ENCODE measurements at regions not wholly inside any gene's neighbourhood (a gene's known extent, or its start where the extent isn't known, plus 50 kb on each side); places are given as distances from the start of the nearest gene placed in this dataset.
A peak's percentile ranks its signal among the peaks of the same experiment; 100 is the strongest.

DNA sequence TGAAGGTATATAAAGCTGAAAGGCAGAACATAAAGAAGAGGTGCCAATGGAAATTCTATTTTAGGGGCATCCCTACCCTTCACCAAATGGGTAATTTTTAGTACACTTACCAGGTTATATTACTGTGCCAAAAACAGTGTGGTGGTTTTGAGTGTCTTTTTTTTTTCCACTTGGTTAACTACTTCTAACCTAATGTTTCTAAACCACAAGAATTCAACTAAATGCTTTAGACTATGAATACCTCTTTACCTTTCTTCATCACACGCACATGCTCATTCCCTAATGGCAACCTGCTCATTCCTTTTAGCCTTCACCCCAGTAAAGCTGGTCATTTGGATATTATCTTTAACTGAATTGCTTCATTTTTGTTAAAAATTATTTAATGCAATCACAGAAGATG lies 215.6 kb downstream of the PIK3R1 start:
- no peak for DNase-seq (ENCODE audit: low read depth in 2 of 2)

DNA sequence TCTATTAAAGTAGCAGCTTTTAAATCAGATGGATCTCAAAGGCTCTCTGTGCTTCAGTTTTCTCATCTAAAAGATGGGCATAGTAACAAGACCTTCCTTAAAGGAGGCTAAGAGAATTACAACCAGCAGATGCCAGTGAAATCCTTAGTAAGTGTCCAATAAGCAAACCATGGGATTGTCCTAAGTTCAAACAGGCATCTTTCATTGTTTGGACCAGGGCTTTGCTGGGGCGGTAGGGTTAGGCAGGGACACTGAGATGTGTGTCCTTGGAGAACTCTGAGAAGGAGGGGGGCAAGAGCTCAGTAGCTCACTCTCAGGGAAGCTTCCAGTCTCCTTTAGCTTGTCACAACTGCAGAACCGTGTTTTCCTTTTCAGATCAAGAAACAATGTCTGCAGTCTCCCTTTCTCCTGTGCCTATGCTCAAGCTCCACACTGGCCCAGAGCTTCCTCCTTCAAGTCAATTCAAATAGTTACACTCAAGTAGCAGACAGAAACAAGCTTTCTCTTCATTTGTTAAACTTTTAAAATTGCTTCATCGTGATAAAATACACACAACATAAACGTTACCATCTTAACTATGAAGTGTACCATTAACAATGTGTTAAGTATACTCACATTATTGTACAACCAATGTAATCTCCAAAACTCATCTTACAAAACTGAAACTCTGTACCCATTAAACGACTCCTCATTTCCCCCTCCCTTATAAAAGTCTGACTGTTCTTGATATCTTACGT lies 216.2 kb downstream of the PIK3R1 start:
- DNase-seq (ENCODE audit: low read depth in 2 of 2) = no peak

DNA sequence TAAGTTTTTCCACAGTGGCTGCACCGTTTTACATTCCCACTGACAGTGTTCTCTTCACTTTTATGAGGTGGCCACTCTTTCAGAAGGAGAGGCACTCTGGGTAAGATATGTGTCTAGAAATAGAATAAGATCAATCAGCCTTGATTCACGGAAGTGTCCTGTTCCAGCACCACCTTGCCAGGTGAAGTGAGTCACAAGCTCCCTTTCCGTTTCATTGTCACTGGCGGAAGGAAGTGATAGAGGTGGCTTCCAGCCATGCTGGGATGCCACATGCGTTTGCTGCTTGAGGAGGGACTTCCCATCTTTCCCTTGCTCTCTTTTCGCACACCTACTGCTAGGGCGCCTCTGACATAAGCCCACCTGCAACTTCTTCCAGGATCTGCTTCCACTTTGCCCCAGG lies 217.1 kb downstream of the PIK3R1 start:
- no peak for DNase-seq (ENCODE audit: low read depth in 2 of 2)

DNA sequence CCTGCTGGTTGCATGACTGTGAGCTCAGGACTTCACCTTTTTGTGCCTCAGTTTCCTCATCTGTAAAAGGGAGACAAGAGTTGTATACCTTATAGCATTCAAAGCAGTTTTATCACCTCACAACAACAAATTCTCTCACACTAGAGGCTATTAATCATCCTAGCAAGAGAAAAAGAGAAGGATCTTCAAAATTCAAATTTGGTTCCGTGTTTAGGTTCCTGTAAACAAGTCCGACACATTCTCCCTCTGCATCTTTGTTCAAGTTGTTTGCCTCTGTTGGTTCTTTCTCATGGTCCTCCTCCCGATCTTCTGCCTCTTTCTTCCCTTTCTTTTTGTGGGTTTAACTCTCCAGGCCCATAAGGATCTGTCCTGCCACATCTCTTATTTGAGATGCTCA lies 218.0 kb downstream of the PIK3R1 start:
- DNase-seq (ENCODE audit: low read depth in 2 of 2) = no peak

DNA sequence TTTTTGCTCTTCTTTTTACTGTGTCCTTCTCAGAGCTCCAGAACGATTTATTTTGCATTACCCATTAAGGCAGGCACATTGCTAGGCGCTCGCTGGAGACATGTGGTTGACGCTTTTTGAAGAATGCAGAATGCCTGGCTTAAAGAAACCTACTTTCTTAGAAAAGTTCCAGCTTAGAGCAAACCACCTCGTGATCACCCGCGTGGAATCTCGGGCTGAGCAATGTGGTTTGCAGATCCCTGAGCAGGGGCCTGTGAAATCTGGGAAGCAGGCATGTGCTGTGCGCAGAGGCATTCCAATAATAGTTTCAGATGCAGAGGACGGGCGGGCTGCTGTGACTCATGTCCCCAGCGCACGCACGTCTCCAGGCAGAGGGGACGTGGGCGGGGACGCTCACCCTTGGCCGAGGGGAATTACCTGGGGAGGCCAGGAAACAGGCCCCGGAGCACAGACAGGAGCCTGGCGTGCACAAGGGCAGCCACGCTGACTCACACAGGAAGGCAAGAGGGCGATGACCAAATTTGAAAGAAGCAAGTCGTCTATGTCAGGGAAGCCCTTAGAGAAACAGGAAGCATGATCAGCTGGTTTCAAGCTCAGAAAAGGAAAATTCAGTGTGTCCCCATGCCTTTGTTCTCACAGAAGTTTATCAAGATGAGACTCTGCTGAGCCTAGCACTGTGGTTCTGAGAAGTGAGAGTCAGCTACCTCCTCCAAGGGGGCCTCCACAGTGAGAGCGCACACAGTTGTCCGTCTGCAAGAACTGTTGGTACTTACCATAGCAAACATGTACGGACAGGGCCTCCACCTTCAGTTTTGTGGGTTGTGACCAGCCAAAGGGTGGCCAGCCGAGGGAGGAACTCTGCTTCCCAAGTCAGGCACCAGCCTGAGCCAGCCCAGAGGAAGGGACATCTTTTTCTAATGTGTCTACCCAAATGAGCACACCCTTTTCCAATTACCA lies 218.6 kb downstream of the PIK3R1 start:
- peak; percentile 89 to 96 for DNase-seq (ENCODE audit: low read depth in 2 of 2)

DNA sequence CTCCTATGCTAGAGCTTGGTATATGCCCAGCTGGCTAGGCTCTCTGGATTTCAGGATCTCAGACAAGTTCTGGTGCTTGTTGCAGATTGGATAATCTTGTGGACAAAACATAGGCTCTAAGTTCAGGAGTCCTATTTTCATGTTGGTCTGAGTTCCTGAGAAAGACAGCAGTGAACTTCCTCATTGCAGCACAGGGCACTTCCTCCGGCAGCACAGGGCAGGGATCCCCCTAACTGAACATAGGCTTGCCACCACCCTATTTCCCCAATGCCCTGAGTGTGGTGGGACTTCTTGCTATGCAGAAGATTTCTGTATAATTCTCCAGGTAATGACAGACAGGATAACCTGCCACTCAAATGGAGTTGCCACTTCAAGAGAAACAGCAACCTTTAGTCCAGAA lies 220.1 kb downstream of the PIK3R1 start:
- no peak for DNase-seq (ENCODE audit: low read depth in 2 of 2)

DNA sequence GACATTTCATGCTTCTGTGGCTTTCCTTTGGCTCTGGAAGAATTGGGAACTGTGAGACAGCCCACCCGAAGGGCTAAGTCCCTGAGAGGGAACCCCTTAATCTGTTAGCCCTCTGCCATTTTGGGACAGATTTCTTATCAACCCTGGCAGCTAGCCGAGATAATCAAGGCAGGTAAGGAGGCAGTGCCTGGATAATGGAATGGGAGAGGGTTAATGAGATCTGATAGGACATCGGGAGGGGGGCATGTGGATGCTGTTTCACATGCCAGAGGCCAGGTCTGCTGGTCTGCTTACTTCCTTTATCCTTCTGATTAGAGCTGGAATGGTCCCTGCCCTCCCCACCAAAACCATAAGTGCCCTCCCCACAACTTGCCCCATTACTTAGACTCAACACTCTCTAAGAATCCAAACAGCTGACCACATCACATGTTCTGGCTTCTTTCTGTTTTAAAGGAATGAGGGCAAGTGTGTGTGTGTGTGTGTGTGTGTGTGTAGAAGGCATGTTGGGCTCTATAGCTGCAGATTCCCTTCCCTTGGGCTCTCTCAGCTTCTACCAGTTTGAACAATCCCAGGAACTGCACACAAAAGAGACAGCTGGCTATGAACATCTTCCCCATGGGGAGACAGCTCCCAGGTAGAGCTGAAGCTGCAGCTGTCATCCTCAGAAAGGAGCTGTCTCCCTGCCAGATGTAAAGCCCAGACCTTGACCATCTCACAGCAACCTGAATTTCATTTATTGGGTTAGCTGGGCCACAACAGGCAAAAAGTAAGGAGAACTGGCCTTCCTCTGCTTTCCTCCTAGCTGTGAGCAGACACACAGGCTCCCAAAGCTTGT lies 221.3 kb downstream of the PIK3R1 start:
- DNase-seq (ENCODE audit: low read depth in 2 of 2) = no peak

DNA sequence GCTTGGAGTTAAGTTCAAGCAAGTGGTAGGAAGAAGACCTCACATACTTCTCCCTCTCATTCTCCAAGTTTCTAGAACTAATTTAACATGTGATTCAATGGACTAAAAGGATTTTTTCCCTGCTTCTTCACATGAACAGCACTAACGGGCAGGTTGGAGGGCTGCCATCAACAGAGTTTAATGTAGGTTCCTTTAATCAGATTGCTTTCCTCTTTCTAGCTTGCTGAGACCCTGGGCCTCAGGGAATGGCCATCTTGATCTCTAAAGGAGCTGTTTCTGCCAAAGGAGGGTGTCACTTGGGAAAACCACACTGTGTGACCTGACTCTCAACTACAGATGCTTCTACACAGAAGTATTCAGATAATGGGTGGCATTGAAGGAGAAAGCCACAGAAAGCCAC lies 223.3 kb downstream of the PIK3R1 start:
- DNase-seq (ENCODE audit: low read depth in 2 of 2) = no peak

DNA sequence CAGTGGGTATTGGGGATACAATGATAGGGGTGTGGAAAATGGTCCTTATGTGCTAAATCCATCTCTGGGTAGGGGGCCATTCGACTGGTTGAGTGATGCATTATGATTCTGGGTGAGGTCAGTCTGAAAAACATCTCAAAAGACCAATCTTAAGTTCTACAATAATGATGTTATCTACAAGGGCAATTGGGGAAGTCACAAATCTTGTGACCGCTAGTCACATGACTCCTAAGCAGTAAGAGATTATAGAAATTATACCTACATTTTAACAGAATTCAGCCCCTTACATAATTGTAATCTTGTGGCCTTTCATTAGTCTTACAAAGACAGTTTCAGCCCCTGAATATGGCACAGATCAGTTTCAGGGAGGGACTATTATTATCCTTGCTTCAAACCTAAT lies 224.7 kb downstream of the PIK3R1 start:
- no peak for DNase-seq (ENCODE audit: low read depth in 2 of 2)

DNA sequence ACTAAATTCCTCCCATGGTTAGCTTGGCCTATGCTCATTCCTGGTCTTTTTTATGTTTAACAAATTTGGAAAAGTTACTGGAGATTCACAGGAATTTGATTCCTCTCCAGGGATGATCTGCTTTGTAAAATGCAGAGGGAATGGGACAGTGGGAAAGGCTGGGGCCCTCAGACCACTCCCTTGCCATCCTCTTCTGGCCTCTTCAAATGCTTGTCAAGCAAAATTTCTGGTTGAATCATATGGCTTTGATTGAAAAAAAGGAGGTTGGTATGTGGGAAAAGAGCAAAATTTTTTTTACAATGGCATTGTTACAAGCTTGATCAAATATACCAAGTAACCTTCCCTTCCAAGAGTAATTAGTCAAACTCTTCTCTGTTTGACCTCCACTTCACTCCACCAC lies 225.1 kb downstream of the PIK3R1 start:
- DNase-seq (ENCODE audit: low read depth in 2 of 2) = no peak

DNA sequence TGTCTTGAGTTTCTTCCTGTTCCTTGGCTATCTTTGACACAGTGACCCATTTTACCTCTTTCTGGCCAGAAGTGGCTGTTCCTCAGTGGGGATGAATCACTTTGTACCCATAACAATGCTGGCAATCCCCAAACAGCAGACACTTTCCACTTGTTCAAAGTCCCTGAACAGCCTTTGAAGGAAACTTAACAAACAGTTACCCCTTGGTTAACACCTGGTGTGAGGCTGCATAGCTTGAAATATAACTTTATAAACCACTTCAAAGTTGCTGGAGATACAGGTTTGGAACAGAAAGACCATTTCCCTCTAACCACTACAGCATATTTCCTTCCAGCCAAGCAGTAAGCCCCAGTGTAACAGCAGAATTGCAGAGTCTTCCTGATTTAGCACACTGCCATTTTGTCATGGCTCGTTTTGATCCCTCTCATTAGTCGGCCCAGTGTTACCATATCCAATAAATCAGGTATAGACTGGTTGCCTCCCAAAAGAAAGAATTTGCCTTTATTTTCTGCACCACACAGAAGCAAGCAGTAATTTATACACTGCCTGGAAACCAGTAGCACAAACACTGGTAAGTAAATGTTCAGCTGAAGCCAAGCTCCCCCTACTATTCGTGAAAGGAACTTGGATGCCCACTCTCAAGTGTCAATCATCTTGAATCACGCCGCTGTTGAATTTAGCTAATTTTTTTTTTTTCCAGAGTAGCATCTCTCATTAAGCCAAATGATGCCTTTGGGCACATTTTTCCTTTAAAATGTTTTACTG lies 225.9 kb downstream of the PIK3R1 start:
- DNase-seq (ENCODE audit: low read depth in 2 of 2) = no peak

DNA sequence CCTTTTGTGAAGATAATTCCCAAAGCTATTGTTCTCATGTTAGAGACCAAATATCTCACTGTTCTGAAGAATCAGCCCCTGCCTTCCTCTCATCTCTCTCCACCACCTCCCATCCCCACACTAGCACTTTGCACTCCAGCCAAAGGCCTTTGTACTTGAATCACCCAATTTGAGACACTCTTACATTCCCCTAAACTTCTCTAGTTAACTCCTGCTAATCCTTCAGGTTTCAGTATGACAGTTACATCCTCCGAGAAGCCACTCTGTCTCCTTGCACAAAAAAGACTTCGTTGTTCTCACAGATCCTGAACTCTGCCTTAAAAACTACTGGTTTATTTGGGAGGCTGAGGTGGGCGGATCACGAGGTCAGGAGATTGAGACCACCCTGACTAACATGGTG lies 227.5 kb downstream of the PIK3R1 start:
- no peak for DNase-seq (ENCODE audit: low read depth in 2 of 2)

DNA sequence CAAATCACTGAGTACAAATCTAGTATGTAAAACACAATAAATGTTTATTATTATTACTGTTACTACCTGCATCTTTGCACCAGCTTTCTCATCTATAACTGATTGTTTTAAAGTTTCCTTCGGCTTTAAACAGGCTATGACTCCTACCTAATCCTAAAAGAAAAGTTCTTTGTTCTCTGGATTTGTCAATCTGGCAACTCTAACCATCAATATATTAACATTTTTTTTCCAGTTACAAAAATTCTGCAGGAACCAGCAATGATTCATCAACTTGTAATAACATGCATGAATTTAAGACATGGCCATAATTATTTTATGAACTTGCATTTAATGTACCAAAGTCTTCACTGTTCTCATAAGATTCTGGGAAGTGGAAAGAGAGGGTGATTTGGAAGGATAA lies 228.5 kb downstream of the PIK3R1 start:
- no peak for DNase-seq (ENCODE audit: low read depth in 2 of 2)

DNA sequence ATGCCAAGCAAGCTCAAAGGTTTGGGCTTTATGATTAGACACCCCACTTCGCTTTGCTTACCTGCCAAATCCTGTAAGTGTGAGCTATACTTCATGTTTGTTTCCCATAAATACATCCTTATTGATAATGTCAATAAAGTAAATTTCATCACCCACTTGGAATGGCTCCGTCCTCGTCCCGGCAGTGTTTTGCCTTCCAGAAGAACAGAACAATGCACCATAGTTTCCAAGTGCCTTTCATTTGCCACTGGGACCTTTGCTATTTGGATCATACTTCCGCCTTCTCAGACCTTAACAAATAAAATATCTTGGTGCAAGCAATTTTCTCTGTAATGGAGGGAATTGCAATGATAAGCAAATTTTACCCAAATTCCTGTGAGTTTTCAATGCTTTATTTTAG lies 229.3 kb downstream of the PIK3R1 start:
- no peak for DNase-seq (ENCODE audit: low read depth in 2 of 2)

DNA sequence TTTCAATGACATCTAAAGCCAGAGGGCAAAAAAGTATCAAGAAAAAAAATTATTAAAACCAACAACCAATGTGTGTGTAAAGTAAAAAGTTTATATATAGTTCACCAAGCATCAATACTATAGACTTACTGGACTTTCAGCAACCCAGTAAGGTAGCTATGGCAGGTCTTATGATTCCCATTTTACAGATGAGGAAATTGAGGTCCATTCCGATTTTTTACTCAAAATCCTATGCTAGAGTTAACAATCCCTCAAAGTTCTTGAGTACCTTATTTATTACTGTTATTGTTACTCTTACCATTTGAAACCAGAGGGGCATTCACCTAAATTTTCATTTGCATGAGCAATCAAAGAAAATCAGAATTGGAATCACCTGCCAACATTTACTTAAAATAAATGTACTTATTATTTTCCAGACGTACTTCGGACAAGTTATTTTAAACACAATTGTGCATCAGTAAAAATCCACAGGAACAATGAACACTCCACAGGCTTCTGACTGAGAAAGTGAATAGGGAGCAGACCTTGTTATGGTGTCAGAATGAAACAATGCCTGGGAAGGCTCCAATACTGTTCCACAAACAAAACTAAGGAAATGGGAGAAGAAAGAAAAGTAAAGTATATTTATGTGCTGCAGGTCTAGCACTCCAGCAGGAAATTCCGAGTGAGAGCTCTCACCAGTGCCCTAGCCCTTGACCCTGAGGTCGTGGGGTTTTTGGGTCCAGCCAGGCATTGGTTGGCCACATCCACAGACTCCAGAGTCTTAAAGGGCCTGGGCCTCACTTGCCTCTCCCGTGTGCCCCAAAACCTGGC lies 229.9 kb downstream of the PIK3R1 start:
- DNase-seq (ENCODE audit: low read depth in 2 of 2) = no peak

DNA sequence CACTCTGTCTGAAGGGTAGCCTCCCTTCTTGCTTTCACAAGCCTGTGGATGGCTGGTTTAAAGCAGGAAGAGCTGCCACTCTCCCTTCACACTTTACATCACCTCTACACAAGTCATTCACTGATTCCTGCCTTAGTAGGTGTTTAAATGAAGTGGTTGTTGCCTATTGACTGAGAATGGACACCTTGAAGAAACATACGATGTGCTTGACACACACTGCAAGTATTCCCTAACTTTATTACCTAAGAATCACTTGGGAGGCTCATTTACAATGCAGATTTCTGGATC lies 230.5 kb downstream of the PIK3R1 start:
- DNase-seq (ENCODE audit: low read depth in 2 of 2) = no peak

DNA sequence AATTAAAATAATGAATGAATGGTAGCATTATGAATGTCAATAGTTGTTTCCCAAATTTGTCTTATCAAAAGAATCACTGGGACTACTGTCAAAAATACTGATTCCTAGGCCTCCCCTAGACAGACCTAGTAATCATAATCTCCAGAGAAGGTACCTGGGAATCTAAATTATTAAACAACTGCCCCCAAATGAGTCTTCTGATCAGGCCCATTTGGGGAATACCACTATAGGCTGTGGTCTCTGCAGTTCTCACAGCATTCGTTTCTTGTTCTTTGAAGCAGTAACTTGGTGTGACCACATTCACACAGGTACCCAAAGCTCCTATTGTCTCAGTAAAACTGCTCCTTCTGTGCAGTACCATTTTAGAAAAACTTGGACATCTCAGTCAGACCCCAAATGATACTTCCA lies 230.9 kb downstream of the PIK3R1 start:
- DNase-seq (ENCODE audit: low read depth in 2 of 2) = no peak

DNA sequence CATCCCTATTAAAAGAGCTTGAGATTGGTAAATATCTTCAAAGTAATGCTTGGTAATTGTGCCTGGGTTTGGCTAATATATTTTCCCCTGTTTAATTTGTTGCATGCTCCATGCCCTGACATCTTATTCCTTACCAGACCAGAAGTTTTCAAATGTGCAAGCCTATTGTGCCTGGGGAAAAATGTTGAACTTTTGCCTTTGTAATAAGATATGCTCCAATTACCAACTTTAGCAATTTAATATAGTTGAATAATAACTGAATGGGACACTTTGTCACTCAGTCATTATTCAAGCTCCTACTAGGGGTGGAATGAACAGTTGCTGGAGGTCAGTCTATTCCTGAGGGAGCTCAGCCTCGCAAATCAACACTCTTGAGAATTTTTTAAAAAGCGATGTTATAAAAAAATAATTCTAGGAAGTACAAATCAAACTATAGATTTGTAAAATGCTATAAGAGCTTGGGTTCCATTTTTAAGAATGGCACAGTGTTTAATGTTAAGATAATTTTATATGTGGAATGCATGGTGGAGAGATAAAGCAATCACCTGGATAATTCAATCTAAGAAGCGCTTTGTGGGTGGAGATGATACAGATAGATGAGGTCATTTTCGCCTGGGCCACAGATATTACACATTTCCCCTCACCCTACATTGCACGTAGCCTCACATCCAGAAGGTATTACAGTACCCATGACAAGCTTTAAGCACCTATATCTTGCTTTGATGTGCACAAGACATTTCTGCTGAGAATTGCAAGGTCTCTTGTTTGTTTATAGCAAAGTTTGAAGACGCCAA lies 231.8 kb downstream of the PIK3R1 start:
- no peak for DNase-seq (ENCODE audit: low read depth in 2 of 2)

DNA sequence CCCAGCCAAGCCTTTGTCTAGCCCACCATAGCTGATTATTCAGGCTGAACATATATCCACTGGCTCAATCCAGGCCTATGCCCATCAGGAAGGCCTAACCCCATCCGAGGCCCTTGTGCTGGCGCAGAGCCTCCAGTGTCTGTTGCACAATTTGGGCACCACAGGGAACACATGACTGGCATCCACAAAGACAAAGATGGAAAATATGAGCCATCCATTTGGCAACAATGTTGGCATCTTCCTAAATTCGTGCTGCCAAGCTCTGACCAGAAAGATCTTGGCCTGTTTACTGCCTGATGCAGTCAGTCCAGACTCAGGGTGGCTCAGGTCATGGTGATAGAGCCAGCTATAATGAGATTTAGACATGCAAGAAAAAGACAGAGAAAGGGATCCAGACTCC lies 233.8 kb downstream of the PIK3R1 start:
- DNase-seq (ENCODE audit: low read depth in 2 of 2) = no peak

DNA sequence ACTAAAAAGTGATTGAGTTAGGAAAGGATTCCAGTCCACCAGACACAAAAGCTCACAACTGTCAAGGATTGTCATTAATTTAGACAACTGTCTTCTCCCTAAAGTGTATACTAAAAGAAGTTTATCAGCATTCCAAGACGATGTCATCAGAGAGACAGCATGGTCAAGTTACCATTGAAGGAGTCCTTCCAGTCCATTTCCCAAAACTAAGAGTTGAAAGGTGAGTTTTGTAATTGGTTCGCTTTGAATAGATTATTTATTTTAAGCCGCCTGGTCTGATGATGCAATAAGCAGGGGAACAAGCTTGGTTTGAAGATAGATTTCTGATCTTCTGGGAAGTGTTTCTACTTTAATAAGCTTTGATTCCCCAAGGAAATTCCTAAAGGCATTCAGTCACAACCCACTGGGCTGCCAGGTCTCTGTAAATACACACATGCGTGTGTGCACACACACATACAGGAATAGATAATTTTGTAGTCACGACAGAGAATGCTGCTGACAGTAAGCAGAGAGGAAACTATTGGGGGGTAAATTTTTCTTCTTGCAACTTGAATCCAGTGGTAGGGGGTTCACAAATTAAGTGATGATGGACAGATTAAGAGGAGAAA lies 234.8 kb downstream of the PIK3R1 start:
- no peak for DNase-seq (ENCODE audit: low read depth in 2 of 2)

Measured in stimulated activated CD8-positive, alpha-beta memory T cell treated with anti-CD3 and anti-CD28 coated beads, Interleukin-15, amount 100 ng/mL, for 4 hours (primary cell).